NCI-H1417 treated with DMSO at 0.1 percent for 48 hours (cell line): ENCODE measurements at regions not wholly inside any gene's neighbourhood (a gene's known extent, or its start where the extent isn't known, plus 50 kb on each side); places are given as distances from the start of the nearest gene placed in this dataset.
A peak's percentile ranks its signal among the peaks of the same experiment; 100 is the strongest.

Experiments
- DNase-seq: peaks from one replicate; lab custom pipeline; 2025; lab: John Stamatoyannopoulos, UW

GRCh38 chr7:18313965-18314364 is 181.6 kb upstream of the HDAC9 start:
- DNase-seq, result no peak

- no peak for DNase-seq
These were observed 180.3 kb upstream of the HDAC9 start for GRCh38 chr7:18315241-18315640.

- no peak for DNase-seq
These were observed 177.6 kb upstream of the HDAC9 start for GRCh38 chr7:18317941-18318340.

DNA sequence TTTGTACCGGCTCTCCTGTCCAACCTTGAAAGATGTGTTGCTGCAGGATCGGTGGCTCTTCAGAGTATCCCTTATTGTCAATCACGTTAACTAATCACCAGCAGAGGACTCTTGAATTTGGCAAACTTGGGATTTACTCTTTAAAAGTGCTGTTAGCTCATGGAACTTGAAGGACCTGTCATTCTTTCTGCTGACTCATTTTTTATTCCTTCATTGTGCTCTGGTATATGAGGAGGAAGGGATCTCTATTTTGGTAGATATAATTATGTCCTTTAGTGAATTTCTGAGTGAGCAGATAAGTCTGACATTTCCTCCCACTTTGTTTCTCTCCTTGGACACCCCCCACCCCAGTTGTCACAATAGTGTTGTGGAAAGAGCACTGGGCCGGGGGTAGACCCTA is 175.1 kb upstream of the HDAC9 start:
- DNase-seq, result no peak

DNA sequence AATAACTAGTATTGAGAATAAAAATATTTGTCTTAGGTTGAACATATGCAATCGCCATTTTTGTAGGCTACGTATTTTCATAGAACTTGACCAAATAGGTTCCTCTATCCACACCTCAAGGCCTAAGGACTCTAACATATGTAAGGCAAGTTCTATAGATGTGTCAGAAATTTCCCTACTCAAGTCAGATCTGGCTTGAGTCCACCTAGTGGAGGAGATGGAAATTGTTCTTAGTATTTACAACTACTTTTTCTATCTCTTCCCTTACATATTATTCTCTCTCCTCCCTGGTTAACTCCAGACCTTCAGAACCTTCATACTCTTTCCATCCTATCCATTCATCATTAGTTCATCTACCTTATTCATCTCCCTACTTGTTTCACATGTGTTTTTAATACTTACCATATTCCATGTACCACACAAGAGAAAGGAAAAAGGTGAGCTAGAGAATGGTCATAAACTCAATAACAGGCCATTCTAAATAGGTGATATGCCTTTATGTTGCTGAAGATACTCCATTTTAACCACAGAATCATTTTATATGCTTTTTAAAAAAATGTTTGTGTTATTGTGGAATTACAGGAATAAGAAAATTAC is 174.5 kb upstream of the HDAC9 start:
- DNase-seq, result peak; percentile 6

GRCh38 chr7:18330548-18330947 is 165.0 kb upstream of the HDAC9 start:
- no peak for DNase-seq

DNA sequence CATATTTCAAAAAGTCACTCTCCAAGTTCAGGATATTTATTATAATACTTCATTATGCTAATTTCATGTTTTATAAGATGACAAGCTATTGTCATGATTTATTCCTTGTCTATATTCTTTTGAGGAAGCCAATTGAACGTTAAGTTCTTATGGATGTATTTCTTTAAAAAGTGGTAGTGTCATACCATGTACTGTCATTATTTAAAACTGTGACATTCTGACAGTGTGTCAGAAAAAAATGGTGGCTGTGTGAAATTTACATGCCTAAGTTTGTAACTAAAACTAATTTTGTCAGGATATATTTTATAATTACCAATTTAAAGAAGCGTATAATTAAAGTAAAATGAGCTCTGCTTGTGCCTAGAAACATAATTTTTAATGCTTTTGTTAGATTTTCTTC is 158.9 kb upstream of the HDAC9 start:
- DNase-seq, result no peak

DNA sequence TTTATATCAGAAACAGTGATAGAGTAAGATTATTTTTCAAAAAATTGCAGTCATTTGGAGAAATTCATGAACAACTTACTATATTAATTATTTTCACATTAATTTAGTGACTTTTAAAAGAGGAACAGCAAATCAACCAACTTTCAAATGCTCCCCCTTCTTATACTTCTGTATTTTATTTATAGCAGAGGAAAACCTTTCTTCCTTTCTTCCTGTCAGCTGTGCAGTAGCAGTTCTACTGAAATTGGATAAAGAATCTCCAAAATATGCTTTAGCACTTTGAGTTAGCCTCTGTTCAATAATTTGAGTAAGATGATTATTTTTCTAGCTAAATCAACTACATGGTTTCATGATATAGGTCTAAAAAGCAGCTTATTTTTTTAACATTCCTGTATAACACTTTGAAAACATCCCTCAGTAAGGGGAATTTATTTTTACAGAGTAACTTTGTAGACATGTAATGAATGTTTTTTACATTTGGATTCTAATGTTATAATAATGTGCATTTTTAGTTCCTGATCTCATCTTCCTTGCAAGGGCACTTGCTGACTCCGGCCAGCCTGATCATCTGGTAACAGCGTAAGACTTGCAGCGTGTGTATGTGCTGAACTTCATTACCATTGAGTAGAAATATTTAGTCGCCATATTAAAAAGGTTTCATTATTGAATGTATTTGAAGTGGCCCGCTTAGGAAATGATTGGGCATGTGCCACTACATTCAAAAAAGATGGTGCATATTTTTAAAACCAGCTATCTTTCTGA is 158.3 kb upstream of the HDAC9 start:
- DNase-seq, result no peak

GRCh38 chr7:18338910-18339523 is 156.5 kb upstream of the HDAC9 start:
- no peak for DNase-seq

DNA sequence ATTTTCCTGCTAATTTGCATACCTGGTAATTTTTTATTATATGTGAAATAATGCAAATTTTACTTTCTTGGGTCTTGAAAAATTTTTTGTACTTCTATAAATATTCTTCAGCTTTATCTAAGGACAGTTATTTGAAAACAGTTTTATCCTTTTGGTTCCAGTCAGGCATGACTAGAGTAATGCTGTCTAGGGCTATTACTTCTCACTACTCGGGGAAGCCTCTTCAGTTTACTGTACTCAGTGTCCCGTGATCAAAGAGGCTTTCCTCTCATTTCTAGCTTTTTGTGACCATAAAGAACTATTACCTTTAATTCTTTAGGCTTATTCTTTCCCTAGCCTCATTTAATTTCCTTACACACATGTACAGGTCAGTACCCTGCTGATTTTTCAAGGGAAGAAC is 153.8 kb upstream of the HDAC9 start:
- no peak for DNase-seq

GRCh38 chr7:18343047-18343446 is 152.5 kb upstream of the HDAC9 start:
- DNase-seq, result no peak

- DNase-seq, result no peak
These were observed 151.0 kb upstream of the HDAC9 start for GRCh38 chr7:18344536-18344935.

GRCh38 chr7:18345641-18346234 is 149.8 kb upstream of the HDAC9 start:
- DNase-seq, result peak; percentile 40

- DNase-seq, result no peak
These were observed 148.4 kb upstream of the HDAC9 start for GRCh38 chr7:18347170-18347569.

GRCh38 chr7:18350678-18351077 is 144.9 kb upstream of the HDAC9 start:
- DNase-seq, result no peak

- DNase-seq, result peak; percentile 27
These were observed 143.0 kb upstream of the HDAC9 start for GRCh38 chr7:18352339-18353255.

DNA sequence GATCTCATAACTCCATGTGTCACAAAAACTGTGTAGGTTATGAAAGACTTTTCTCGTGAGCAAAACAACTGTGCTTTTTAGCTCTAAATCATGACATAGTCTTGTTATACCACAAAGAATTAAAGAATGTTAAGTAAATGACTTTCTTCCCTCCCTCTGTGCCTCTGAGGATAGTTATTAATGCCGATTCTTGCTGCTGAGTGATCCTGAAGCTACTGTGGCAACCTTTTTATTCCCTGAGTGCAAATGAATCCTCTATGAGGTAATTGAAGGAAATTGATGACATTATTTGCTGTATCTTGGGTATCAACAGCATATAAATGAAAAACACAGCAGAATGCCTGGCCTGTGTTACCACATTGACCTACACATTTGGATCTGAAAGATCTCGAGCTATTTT is 142.2 kb upstream of the HDAC9 start:
- DNase-seq, result no peak

DNA sequence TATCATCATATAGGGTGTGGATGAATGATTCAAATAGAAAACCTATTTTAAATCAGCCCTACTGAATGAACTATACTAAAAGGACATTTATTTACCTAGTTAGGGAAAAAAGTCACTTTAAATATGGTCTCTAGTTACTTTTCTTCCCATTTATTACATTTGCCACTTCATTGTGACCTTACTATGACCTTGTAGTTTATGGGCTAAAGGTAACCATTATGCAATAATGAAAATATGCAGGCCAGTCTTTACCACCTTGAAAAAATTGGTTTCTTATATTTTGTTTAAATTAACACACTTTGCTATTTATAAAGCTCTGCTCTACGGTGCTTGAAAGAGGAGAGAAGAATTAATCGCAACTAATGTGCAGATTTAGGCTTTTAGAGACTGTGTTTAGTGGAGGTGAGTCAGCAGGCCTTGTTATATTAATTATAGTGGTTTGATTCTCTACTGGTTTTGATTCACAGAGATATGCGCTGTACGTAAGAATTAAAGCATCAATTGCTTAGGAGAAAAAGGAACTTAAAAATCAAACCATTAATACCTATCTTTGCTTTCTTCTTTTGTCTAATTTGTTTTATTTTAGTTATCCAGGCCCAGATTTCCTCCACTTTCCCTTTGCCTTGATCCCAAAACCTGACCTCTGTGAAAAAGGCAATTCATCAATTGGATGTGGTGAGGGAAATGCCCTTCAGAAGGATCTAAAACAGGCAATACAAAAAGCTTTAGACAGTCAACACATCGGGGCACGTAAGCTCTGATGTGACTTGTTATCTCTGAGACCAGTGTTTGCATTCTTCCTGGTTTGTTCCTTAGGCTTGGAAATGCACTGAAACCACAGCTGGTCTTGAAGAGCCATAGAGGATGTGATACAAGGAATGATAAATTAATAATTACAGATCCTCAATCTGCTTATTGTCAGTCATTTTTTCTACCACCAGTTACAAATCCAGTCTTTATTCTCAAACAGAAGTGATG is 141.2 kb upstream of the HDAC9 start:
- no peak for DNase-seq

- DNase-seq, result peak; percentile 21
These were observed 139.3 kb upstream of the HDAC9 start for GRCh38 chr7:18356191-18356645.

- no peak for DNase-seq
These were observed 137.9 kb upstream of the HDAC9 start for GRCh38 chr7:18357691-18358090.

- no peak for DNase-seq
These were observed 133.8 kb upstream of the HDAC9 start for GRCh38 chr7:18361756-18362155.
